ENCODE measurements at regions not wholly inside any gene's neighbourhood (a gene's known extent, or its start where the extent isn't known, plus 50 kb on each side); places are given as distances from the start of the nearest gene placed in this dataset.

DNA sequence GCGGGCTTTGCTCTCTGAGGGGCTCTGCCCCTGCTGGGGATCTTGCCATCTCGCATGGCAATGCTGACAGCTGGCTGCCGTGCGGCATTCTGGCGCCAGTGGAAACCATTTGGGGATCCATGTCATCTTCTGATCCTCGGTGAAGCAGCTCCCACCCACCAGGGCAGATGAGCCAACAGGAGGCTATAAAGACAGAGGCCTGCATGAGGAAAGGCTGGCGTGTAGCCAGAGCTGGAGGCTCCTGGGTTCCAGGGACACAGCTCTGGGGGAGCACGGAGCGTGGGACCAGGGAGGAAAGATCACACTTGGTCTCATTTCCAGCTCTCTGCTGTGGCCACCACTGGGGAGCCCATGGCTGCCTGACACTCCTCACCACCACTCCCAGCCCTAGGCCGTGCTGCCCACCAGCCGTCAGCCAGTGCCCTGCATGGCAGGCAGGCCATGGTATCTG lies 145.8 kb downstream of the ZFP36L2 start:
- H3K9me3 ChIP-seq (ENCODE audit: control insufficient read depth in 4 of 4, low read length in 3 of 4), result no peaks in the 10 kb centered on the region
- no peak overlapping the region for H3K9ac ChIP-seq (ENCODE audit: low read depth in 1 of 2, low read length in 2 of 2)
- H3K27me3 ChIP-seq (ENCODE audit: control insufficient read depth in 4 of 4, insufficient read depth in 4 of 4, low read length in 3 of 4), result no peaks in the 10 kb centered on the region
- DNase-seq (ENCODE audit: low spot score), result no peak
- no peak overlapping the region for H3K4me3 ChIP-seq (ENCODE audit: low read depth in 1 of 3, low read length in 3 of 3)
- H3K36me3 ChIP-seq (ENCODE audit: control insufficient read depth in 4 of 4, insufficient read depth in 3 of 4, low read depth in 1 of 4, low read length in 3 of 4), result no peaks in the 10 kb centered on the region
- TF ChIP-seq, protein P1, sequence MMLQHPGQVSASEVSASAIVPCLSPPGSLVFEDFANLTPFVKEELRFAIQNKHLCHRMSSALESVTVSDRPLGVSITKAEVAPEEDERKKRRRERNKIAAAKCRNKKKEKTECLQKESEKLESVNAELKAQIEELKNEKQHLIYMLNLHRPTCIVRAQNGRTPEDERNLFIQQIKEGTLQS (IDR thresholded peaks at IDR 0.05), result no peak
- TF ChIP-seq, protein P2, sequence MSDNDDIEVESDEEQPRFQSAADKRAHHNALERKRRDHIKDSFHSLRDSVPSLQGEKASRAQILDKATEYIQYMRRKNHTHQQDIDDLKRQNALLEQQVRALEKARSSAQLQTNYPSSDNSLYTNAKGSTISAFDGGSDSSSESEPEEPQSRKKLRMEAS (IDR thresholded peaks at IDR 0.05), result no peak
- no peak for TF ChIP-seq FOXA2 (IDR thresholded peaks at IDR 0.05)
- TF ChIP-seq FOXA1 (IDR thresholded peaks at IDR 0.05), result no peak
- TF ChIP-seq YY1 (IDR thresholded peaks at IDR 0.05), result no peak
- no peak for TF ChIP-seq HNF4A (conservative IDR thresholded peaks at IDR 0.05)
- TF ChIP-seq, protein P3, sequence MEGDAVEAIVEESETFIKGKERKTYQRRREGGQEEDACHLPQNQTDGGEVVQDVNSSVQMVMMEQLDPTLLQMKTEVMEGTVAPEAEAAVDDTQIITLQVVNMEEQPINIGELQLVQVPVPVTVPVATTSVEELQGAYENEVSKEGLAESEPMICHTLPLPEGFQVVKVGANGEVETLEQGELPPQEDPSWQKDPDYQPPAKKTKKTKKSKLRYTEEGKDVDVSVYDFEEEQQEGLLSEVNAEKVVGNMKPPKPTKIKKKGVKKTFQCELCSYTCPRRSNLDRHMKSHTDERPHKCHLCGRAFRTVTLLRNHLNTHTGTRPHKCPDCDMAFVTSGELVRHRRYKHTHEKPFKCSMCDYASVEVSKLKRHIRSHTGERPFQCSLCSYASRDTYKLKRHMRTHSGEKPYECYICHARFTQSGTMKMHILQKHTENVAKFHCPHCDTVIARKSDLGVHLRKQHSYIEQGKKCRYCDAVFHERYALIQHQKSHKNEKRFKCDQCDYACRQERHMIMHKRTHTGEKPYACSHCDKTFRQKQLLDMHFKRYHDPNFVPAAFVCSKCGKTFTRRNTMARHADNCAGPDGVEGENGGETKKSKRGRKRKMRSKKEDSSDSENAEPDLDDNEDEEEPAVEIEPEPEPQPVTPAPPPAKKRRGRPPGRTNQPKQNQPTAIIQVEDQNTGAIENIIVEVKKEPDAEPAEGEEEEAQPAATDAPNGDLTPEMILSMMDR (IDR thresholded peaks at IDR 0.05; ENCODE audit: low read depth, low read length, missing input control), result no peak
- TF ChIP-seq TAF1 (conservative IDR thresholded peaks at IDR 0.05), result no peak
- no peak for TF ChIP-seq HNF4G (IDR thresholded peaks at IDR 0.05)
- TF ChIP-seq SP1 (IDR thresholded peaks at IDR 0.05), result no peak
- no peak for TF ChIP-seq GABPA (IDR thresholded peaks at IDR 0.05 in 1 of 2, conservative IDR thresholded peaks at IDR 0.05 in 1 of 2)
- TF ChIP-seq JUND (IDR thresholded peaks at IDR 0.05), result no peak
- no peak for TF ChIP-seq EGR1 (IDR thresholded peaks at IDR 0.05; ENCODE audit: low read depth in 2 of 2)
- TF ChIP-seq, protein P4, sequence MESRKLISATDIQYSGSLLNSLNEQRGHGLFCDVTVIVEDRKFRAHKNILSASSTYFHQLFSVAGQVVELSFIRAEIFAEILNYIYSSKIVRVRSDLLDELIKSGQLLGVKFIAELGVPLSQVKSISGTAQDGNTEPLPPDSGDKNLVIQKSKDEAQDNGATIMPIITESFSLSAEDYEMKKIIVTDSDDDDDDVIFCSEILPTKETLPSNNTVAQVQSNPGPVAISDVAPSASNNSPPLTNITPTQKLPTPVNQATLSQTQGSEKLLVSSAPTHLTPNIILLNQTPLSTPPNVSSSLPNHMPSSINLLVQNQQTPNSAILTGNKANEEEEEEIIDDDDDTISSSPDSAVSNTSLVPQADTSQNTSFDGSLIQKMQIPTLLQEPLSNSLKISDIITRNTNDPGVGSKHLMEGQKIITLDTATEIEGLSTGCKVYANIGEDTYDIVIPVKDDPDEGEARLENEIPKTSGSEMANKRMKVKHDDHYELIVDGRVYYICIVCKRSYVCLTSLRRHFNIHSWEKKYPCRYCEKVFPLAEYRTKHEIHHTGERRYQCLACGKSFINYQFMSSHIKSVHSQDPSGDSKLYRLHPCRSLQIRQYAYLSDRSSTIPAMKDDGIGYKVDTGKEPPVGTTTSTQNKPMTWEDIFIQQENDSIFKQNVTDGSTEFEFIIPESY (IDR thresholded peaks at IDR 0.05), result no peak
- no peak for TF ChIP-seq NR2F2 (IDR thresholded peaks at IDR 0.05)
- no peak overlapping the region for H3K27ac ChIP-seq (ENCODE audit: low read depth in 1 of 2, low read length in 2 of 2)
- H3K4me1 ChIP-seq (ENCODE audit: control insufficient read depth in 4 of 4, insufficient read depth in 4 of 4, low read length in 3 of 4), result peaks cover 0 to 20% (median 6%) of the 10 kb centered on the region in 4 donors
- WGBS, result 94% methylated on average over 11 of the region's 11 CpGs

DNA sequence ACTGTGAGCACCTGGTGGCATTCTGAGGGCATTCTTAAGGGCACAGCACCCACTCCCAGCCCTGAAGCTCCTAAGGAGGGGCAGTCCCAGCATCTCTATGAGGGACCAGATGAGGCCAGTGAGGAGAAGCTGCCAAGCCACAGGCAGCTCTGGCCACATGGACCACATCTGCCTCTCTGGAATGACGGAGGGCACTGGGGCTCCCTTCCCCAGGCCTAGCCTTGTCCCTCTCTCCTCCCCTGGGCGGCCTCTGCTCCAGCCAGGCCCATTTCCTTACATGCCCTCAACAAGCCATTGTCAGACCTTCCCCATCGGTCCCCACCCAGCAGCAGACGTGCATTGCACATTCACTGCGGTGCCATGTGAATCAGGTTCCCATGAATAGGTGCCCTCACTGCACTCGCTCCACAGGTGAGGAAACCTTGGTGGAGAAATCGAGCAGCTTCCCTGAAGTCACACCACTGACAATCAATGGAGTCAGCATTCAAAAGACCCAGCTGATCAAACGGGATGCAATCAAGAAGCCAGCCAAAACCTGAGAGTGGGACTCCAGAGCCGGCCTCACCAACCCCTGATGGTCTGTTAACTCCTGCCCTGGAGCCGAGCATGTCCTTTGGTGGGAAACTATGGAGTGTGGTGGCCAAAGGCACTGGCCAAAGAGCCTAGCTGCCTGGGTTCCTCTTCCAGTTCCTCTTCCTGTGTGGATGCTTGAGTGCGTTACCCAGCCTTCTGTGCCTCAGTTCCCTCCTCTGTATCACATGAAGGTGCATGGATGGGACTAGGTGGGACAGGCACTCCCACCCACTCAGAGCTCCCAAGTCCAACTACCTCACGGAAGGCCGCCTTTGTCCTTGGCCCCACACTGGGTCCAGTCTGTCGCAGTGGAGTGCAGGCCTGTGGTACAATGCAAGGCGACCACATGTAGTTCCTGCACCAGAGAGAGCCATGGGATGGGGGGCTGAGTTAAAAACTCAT lies 147.3 kb downstream of the ZFP36L2 start:
- no peak overlapping the region for H3K27ac ChIP-seq (ENCODE audit: low read depth in 1 of 2, low read length in 2 of 2)
- no peak for DNase-seq (ENCODE audit: low spot score)
- 90% methylated on average over 15 of the region's 15 CpGs for WGBS
- H3K27me3 ChIP-seq (ENCODE audit: control insufficient read depth in 4 of 4, insufficient read depth in 4 of 4, low read length in 3 of 4), result no peaks in the 10 kb centered on the region
- H3K9ac ChIP-seq (ENCODE audit: low read depth in 1 of 2, low read length in 2 of 2), result no peak overlapping the region
- no peaks in the 10 kb centered on the region for H3K9me3 ChIP-seq (ENCODE audit: control insufficient read depth in 4 of 4, low read length in 3 of 4)
- H3K4me3 ChIP-seq (ENCODE audit: low read depth in 1 of 3, low read length in 3 of 3), result no peak overlapping the region
- H3K36me3 ChIP-seq (ENCODE audit: control insufficient read depth in 4 of 4, insufficient read depth in 3 of 4, low read depth in 1 of 4, low read length in 3 of 4), result no peaks in the 10 kb centered on the region
- H3K4me1 ChIP-seq (ENCODE audit: control insufficient read depth in 4 of 4, insufficient read depth in 4 of 4, low read length in 3 of 4), result peaks cover 0 to 11% (median 1%) of the 10 kb centered on the region in 4 donors
- TF ChIP-seq HNF4A (conservative IDR thresholded peaks at IDR 0.05) (no peak), NR2F2 (IDR thresholded peaks at IDR 0.05) (no peak), FOXA2 (IDR thresholded peaks at IDR 0.05) (no peak), YY1 (IDR thresholded peaks at IDR 0.05) (no peak), SP1 (IDR thresholded peaks at IDR 0.05) (no peak), GABPA (IDR thresholded peaks at IDR 0.05 in 1 of 2, conservative IDR thresholded peaks at IDR 0.05 in 1 of 2) (no peak)
- TF ChIP-seq, protein P2 (IDR thresholded peaks at IDR 0.05), result no peak

Measured in liver (tissue), 8 donors.